Muscle layer of colon (tissue), 2 donors: ENCODE measurements at regions not wholly inside any gene's neighbourhood (a gene's known extent, or its start where the extent isn't known, plus 50 kb on each side); places are given as distances from the start of the nearest gene placed in this dataset.
"Not testable (repeated sequence)": the region's sequence is repeated elsewhere in the genome, so short reads cannot be mapped to it uniquely, and the experiment has no call there.

Experiments
- H3K27ac ChIP-seq: one replicate; pipeline ENCODE4 v1.7.0; 2013; ENCODE audit warnings: low read depth, mild to moderate bottlenecking, low read length, moderate library complexity
- H3K27me3 ChIP-seq, 2 donors: one replicate each; pipeline ENCODE4 v1.7.0; 2013; ENCODE audit warnings: low read length in 2 of 2, mild to moderate bottlenecking in 2 of 2; ENCODE audit not compliant: insufficient read depth in 2 of 2, control insufficient read depth in 1 of 2
- H3K36me3 ChIP-seq: one replicate; pipeline ENCODE4 v1.7.0; 2013; ENCODE audit warnings: mild to moderate bottlenecking, low read length; ENCODE audit not compliant: insufficient read depth
- H3K4me1 ChIP-seq: one replicate; pipeline ENCODE4 v1.7.0; 2013; ENCODE audit warnings: mild to moderate bottlenecking, low read length; ENCODE audit not compliant: insufficient read depth
- H3K4me3 ChIP-seq, 2 donors: one replicate each; pipeline ENCODE4 v1.7.0; 2013; ENCODE audit warnings: low read length in 2 of 2, low read depth in 1 of 2, mild to moderate bottlenecking in 1 of 2, moderate library complexity in 1 of 2
- H3K9ac ChIP-seq: one replicate; pipeline ENCODE4 v1.7.0; 2013; ENCODE audit warnings: low read length
- H3K9me3 ChIP-seq: one replicate; pipeline ENCODE4 v1.7.0; 2013; ENCODE audit warnings: mild to moderate bottlenecking, low read length
- donor health status: abdominal sarcoma.
- donor health status: Adenocarcinoma of cecum.

DNA sequence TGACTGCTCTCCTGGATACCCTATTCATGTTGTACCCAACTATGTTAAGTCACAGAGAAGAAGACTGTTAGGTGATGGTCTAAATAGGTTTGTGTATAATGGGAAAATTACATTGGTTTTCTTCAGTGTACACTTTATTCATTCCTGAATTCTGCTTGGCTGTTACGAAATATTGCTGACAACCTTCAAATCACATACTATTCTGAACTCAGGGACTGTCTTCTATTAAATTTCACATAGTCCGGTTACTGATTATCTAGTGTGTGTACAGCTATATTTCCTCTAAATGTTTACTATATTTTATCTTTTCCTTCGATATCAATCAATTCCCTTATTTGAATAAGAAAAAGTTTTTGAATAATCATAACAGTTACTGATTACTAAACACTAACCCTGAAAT is 1090.3 kb upstream of the CITED2 start:
- Histone ChIP-seq H3K9ac (no peak overlapping the region), H3K4me1 (peaks cover 10% of the 10 kb centered on the region), H3K9me3 (no peaks in the 10 kb centered on the region), H3K27ac (no peak overlapping the region), H3K4me3 (no peak overlapping the region), H3K27me3 (no peaks in the 10 kb centered on the region), H3K36me3 (no peaks in the 10 kb centered on the region)

DNA sequence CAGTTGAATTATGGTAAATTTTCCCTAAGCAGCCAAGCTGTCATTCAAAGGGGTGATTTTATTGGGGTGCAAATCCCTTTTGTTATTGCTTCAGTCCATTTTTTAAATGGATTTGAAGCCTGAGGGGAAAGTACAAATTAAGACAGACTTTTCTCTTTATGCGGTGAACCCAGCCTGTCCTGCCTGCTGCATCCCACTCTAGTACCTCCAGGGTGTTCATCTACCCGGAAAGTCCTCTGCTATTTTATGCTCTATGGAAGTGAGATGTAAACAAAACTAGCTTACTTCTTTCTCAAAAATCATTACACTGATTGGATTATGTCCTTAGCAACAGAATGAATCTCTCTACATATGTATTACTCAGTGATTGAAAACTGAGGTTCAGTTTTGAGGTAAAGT is 1088.9 kb upstream of the CITED2 start:
- H3K27me3 ChIP-seq: no peaks in the 10 kb centered on the region
- H3K4me1 ChIP-seq: peaks cover 10% of the 10 kb centered on the region
- H3K9me3 ChIP-seq: no peaks in the 10 kb centered on the region
- no peak overlapping the region for H3K9ac ChIP-seq
- H3K4me3 ChIP-seq: no peak overlapping the region
- H3K27ac ChIP-seq: no peak overlapping the region
- H3K36me3 ChIP-seq: no peaks in the 10 kb centered on the region

DNA sequence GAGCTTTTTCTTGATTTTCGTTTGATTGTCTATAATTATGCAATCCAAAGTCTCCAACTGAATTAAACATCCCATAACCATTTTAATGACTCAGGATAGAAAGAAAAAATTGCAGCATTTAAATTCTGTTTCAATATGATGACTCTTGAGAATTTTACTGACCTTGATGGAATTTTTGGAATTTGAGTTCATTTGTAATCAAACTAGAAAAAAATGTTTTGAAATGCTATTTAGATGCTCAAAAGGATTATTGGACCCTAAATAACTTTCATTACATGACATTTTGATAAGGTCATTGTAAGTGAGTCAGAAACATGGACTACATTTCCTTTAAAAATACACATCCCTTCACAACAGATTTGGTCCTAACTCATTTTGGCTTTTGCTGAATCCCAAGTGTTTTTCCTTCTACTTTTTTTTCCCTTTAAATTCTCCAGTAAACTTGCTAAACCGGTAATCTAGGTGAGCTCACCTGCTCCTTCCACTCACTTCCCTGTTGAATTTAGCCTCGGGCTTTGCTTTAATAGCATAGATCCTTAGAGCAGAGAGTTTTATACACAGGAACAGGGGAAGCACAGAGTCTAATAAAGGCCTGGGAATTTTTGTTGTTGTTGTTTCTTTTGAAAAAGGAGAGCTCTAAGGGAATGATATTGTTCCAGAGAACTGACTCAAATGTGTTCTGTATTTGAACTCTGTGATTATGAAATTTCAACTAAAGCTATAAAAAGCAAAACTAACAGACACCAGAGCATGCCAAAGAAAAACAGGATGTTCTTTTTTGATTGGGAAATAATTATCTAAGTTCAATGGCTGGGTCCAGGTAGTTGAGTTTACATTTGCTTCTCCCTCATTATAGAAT is 1088.2 kb upstream of the CITED2 start:
- Histone ChIP-seq H3K9ac (no peak overlapping the region), H3K9me3 (no peaks in the 10 kb centered on the region), H3K4me1 (peaks cover 10% of the 10 kb centered on the region), H3K4me3 (no peak overlapping the region), H3K27ac (no peak overlapping the region), H3K36me3 (no peaks in the 10 kb centered on the region), H3K27me3 (no peaks in the 10 kb centered on the region)

DNA sequence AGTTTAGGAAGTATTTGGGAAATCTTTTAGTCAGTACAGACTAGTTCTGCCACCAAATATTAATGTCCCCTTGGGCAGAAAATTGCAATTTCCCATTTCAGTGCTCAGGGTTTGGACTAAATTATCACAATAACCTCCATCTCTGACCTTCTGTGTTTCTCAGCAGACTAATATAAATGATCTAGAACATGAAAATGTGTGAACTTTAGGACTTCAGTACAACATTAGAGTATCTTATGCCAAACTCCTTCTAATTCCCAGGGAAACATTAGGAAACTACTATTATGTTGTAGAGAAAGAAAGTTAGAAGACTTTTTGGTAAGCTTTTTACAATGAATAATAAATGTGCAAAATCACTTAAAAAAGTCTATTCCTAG is 1087.6 kb upstream of the CITED2 start:
- Histone ChIP-seq H3K4me3 (no peak overlapping the region), H3K4me1 (peaks cover 10% of the 10 kb centered on the region), H3K27me3 (no peaks in the 10 kb centered on the region), H3K36me3 (no peaks in the 10 kb centered on the region), H3K9me3 (no peaks in the 10 kb centered on the region), H3K27ac (no peak overlapping the region), H3K9ac (no peak overlapping the region)

DNA sequence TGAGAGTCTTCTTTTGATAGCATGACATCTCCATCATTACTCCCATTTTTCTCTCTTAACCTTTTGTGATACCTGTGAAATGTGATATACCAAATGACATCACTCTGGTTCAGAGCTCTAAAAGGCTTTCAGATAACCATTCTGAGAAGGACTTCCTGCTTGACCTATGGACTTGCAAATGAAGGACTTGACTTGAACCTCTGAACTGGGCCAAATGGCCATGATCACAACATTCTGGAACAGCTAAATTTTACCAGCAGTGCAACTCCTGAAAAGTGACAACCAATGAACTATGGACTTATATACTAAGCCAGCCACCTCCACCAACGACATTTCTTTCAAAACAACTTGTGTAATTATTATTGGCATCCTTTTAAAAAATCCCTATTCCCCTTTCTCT is 1085.8 kb upstream of the CITED2 start:
- Histone ChIP-seq H3K4me1 (peaks cover 10% of the 10 kb centered on the region), H3K27me3 (no peaks in the 10 kb centered on the region), H3K27ac (no peak overlapping the region), H3K9ac (no peak overlapping the region), H3K4me3 (no peak overlapping the region), H3K9me3 (no peaks in the 10 kb centered on the region), H3K36me3 (no peaks in the 10 kb centered on the region)

DNA sequence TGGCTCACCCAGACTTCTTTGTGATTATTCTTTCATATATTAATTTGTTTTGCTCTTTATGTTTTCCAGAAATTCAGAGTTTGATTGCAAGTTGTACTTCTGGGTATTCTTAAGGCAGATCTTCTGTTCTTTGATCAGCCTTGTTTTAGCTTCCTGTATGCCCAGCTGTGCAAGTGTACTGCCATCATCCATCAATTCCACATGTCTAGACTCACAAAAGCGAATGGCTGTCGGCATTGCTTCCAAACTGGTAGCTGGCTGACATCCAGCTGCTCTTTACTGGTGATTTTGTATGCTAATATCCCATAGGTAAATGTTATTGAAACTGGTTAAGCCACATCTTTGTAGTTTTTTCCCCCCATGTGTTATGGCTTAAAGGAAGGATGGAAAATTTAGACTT is 1084.8 kb upstream of the CITED2 start:
- Histone ChIP-seq H3K4me1 (peaks cover 10% of the 10 kb centered on the region), H3K4me3 (no peak overlapping the region), H3K9me3 (no peaks in the 10 kb centered on the region), H3K36me3 (no peaks in the 10 kb centered on the region), H3K9ac (no peak overlapping the region), H3K27ac (no peak overlapping the region), H3K27me3 (no peaks in the 10 kb centered on the region)

DNA sequence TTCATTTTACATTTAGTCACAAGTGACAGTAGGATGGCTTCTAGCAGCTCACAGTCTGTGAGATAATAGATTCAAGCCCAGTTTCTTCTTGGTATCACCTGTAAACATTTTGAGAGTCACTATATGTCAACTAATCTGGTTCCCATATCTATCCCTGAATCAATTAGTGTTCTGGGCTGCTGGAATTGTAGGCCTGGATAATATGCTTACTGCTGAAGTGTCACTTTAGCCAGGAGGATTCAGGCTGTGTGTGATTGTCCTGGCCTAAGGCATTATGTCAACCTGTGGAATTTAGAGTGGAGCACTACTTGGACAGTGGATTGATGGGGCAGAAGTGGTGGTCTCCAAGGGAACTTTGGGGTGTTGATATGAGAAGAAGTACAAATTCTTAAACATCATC is 1071.8 kb upstream of the CITED2 start:
- Histone ChIP-seq H3K9ac (no peak overlapping the region), H3K4me3 (no peak overlapping the region), H3K4me1 (peaks cover 3% of the 10 kb centered on the region), H3K27ac (no peak overlapping the region), H3K36me3 (no peaks in the 10 kb centered on the region), H3K9me3 (no peaks in the 10 kb centered on the region), H3K27me3 (no peaks in the 10 kb centered on the region)

DNA sequence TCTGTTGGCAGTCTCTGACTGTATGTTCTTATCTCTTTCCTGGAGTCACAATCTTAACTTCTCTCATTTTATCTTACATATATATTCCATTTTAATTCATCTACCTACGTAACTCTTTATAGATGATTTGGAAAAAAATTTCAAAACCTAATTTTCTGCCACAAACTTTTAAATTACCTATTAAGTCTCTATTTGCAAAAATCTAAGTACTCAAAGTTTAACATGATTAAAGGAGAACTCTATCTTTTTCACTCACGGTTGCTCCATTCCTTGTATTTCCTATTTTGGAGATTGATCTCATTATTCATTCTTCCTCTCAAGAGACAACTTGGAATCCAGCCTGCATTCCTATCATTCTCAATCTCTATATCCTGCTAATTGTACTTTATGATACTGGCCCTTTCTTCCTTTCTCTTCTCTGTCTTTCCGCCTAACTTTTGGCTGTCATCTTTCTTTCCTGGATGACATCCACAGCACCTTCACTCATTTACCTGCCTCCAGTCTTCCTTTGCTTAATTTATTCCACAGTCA is 1071.1 kb upstream of the CITED2 start:
- Histone ChIP-seq H3K36me3 (no peaks in the 10 kb centered on the region), H3K9ac (no peak overlapping the region), H3K27ac (no peak overlapping the region), H3K4me3 (no peak overlapping the region), H3K27me3 (no peaks in the 10 kb centered on the region), H3K9me3 (no peaks in the 10 kb centered on the region), H3K4me1 (peaks cover 4% of the 10 kb centered on the region)

DNA sequence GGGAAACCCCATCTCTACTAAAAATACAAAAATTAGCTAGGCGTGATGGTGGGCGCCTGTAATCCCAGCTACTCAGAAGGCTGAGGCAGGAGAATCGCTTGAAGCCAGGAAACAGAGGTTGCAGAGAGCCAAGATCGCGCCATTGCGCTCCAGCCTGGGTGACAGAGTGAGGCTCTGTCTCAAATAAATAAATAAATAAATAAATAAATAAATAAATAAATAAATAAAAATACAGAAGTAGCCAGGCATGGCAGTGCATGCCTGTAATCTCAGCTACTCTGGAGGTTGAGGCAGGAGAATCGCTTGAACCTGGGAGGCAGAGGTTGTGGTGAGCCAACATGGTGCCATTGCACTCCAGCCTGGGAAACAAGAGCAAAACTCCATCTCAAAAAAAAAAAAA is 1068.7 kb upstream of the CITED2 start:
- not testable (repeated sequence) for H3K9ac ChIP-seq, H3K27ac ChIP-seq, H3K4me3 ChIP-seq, H3K9me3 ChIP-seq, H3K36me3 ChIP-seq, H3K27me3 ChIP-seq
- H3K4me1 ChIP-seq: peaks cover 14% of the 10 kb centered on the region

DNA sequence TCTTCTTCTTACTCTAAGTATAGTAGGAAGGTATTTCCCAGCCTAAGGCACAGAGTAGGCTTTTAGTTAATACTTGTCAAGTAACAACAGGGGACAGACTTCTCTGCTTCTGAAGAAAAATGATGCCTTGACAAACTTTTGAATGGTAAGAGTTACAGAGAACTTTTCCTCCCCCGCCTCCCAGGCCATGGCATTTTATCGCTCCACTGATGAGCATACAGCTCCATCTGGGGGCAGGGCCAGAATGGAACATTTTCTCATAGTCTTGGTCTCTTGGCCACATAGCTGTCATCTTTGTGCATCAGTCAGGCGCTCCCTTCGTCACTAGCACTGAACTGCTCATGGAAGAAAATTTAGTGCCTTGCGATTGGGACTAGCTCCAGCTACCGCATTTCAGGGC is 1066.8 kb upstream of the CITED2 start:
- H3K36me3 ChIP-seq: no peaks in the 10 kb centered on the region
- H3K4me3 ChIP-seq: no peak overlapping the region
- H3K9ac ChIP-seq: no peak overlapping the region
- no peaks in the 10 kb centered on the region for H3K27me3 ChIP-seq
- H3K9me3 ChIP-seq: no peaks in the 10 kb centered on the region
- H3K27ac ChIP-seq: no peak overlapping the region
- H3K4me1 ChIP-seq: peaks cover 19% of the 10 kb centered on the region

DNA sequence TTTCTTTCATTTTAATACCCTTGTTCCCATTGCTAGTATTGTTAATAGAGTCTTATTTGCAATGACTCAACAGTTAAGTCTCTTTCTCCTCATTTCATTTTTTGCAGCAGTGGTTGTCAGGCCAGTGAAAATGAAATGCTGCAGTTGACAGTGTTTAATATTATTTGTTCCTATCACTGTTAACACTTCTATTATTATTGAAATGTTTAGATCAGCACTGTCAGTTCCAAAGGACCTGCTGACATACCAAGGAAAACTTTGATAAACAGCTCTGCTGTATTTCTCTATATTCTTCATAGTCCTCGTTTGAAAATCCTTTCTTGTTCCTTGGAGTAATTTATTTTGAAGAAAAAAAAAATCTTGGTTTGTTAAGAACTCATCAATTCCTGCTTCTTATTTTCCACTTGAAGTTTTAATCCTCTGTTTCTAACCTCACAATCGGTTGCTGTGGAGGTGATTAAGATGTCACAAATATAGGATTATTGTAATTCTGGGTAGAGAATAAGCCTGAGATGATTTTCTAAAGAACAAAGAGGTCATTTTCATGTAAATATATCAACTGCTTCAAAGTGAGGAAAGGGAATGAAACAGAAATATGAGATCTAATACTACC is 1065.9 kb upstream of the CITED2 start:
- Histone ChIP-seq H3K9me3 (no peaks in the 10 kb centered on the region), H3K36me3 (no peaks in the 10 kb centered on the region), H3K4me1 (peaks cover 19% of the 10 kb centered on the region), H3K27me3 (no peaks in the 10 kb centered on the region), H3K4me3 (no peak overlapping the region), H3K27ac (no peak overlapping the region), H3K9ac (no peak overlapping the region)

DNA sequence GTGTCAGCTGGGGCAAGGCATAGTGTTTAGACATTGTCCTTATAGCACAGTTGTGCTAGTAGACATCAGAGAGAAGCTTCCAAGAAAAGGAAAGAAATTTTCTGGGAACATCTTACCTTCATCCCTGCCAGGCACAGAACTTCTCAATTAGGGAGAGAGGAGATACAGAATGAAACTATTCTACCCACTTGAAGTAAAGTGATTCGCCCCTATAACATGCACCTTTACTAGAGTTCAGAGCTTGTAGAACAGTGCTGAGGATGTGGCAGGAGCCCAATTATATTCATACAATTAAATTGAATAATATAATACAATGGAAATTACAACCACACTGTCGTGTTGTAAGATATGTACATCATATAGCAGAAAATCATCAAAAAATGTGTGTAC is 1063.9 kb upstream of the CITED2 start:
- Histone ChIP-seq H3K27ac (no peak overlapping the region), H3K36me3 (no peaks in the 10 kb centered on the region), H3K9me3 (no peaks in the 10 kb centered on the region), H3K27me3 (no peaks in the 10 kb centered on the region), H3K4me3 (no peak overlapping the region), H3K9ac (no peak overlapping the region), H3K4me1 (peaks cover 19% of the 10 kb centered on the region)
